D721Med (cell line): ENCODE measurements at regions not wholly inside any gene's neighbourhood (a gene's known extent, or its start where the extent isn't known, plus 50 kb on each side); places are given as distances from the start of the nearest gene placed in this dataset.
"Not testable (repeated sequence)": the region's sequence is repeated elsewhere in the genome, so short reads cannot be mapped to it uniquely, and the experiment has no call there.

Experiments
- DNase-seq: peaks from one replicate; pipeline ENCODE4 v3.0.0; 2011; ENCODE audit warnings: low spot score; ENCODE audit not compliant: insufficient read length
- FAIRE-seq: peaks from 2 replicates; lab custom pipeline; 2011; peaks lifted over from hg19 to GRCh38; lab: Jason Lieb, UNC
- TF ChIP-seq, protein P1 (sequence below): IDR thresholded peaks from 2 replicates; pipeline ENCODE4 v1.5.1; 2012; ENCODE audit warnings: mild to moderate bottlenecking, control low read depth; ENCODE audit not compliant: insufficient read depth; ENCODE audit errors: missing control alignments

DNA sequence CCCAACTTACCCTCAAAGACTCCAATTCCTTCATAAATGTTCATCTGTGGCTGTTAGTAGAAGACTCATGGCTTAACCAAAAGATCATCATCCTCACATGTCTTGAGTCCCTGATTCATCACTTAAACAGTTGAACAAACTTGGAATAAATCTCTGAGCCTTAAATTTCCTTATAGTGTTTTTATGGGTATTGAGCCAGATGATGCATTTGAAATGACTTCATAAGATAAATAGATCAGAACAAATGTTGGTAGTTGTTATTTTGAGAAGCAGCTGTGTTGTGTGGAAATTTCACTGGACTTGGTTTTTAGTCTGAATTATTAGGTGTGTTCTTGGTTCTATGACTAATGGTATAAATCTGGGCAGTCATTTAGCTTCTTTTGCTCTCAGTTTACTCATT is 236.2 kb downstream of the NNT start:
- FAIRE-seq = no peak
- no peak for DNase-seq
- TF ChIP-seq, protein P1, sequence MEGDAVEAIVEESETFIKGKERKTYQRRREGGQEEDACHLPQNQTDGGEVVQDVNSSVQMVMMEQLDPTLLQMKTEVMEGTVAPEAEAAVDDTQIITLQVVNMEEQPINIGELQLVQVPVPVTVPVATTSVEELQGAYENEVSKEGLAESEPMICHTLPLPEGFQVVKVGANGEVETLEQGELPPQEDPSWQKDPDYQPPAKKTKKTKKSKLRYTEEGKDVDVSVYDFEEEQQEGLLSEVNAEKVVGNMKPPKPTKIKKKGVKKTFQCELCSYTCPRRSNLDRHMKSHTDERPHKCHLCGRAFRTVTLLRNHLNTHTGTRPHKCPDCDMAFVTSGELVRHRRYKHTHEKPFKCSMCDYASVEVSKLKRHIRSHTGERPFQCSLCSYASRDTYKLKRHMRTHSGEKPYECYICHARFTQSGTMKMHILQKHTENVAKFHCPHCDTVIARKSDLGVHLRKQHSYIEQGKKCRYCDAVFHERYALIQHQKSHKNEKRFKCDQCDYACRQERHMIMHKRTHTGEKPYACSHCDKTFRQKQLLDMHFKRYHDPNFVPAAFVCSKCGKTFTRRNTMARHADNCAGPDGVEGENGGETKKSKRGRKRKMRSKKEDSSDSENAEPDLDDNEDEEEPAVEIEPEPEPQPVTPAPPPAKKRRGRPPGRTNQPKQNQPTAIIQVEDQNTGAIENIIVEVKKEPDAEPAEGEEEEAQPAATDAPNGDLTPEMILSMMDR = no peak

DNA sequence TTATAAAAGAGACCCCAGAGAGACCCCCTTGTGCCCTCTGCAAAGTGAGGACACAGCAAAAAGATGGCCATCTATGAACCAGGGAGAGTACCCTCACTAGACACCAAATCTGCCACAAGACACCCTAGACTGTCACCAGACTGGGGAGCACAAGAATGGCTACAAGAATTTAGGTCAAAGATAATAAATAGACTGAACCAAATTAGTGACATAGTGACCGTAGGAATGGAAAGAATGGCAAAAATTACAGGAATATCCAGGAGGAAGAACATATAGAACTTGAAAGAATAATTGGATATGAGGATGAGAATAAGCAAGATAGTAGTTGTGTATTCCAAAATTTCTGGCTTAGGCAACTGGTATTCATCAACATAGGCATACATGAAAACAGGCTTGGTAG is 235.0 kb downstream of the NNT start:
- DNase-seq (no peak), FAIRE-seq (no peak)
- TF ChIP-seq, protein P1 = no peak

DNA sequence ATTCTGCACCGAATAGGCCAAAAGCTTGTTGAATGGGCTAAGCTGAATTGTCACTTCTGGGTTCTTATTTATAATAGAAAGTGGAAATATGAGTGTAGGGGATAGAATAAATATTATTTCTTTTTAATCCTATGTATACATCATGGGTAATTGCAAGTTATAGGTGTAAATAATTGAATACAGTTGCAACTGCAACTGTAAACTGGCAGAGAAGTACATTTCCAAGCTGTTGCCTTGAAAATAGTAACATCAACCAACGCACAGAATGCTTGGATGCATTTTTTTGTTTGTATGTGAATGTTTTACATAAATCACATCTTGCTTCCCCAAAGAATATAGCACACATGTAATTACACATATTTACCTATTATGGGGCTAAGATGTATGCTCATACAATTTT is 234.1 kb downstream of the NNT start:
- no peak for FAIRE-seq
- TF ChIP-seq, protein P1 = no peak
- DNase-seq = no peak

DNA sequence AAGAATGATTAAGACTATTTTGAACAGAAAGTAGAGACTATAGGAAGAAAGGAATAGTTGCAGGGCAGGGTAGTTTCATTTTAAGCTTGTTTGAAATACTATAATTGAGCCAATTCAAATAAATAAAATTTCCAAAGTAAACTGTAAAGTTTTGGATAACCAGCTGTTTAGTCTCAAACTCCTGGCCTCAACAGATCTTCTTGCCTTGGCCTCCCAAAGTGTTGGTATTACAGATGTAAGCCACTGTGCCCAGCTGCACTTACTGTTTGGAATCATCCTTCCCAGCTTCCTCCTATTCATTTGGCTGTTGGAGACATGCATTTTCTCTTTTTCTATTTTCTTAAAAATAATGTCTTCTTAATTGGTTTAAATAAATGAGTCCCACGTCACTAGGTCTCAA is 231.0 kb downstream of the NNT start:
- FAIRE-seq = no peak

DNA sequence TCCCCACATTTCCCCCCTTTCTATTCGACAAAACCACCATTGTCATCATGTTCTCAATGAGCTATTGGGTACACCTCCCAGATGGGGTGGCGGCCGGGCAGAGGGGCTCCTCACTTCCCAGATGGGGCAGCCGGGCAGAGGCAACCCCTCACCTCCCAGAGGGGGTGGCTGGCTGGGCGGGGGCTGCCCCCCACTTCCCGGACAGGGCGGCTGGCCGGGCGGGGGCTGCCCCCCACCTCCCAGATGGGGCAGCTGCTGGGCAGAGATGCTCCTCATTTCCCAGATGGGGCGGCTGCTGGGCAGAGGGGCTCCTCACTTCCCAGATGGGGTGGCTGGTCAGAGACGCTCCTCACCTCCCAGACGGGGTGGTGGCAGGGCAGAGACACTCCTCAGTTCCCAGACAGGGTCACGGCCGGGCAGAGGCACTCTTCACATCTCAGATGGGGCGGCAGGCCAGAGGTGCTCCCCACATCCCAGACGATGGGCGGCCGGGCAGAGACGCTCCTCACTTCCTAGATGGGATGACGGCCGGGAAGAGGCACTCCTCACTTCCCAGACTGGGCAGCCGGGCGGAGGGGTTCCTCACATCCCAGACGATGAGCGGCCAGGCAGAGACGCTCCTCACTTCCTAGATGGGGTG is 221.5 kb downstream of the NNT start:
- not testable (repeated sequence) for FAIRE-seq, DNase-seq

More for the DNA sequence above, 231.0 kb downstream of the NNT start:
- TF ChIP-seq, protein P1 = no peak
- no peak for DNase-seq

DNA sequence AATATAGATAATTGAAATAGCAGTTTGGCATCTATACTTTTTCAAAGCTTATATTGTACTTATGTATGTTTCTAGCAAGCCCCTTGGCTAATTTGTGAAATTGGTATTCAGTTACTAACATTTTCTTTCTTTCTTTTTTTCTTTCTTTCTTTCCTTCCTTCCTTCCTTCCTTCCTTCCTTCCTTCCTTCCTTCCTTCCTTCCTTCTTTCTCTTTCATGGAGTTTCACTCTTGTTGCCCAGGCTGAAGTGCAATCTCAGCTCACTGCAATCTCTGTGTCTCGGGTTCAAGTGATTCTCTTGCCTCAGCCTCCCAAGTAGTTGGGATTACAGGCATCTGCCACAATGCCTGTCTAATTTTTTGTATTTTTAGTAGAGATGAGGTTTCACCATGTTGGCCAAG is 215.4 kb downstream of the NNT start:
- not testable (repeated sequence) for DNase-seq, FAIRE-seq

DNA sequence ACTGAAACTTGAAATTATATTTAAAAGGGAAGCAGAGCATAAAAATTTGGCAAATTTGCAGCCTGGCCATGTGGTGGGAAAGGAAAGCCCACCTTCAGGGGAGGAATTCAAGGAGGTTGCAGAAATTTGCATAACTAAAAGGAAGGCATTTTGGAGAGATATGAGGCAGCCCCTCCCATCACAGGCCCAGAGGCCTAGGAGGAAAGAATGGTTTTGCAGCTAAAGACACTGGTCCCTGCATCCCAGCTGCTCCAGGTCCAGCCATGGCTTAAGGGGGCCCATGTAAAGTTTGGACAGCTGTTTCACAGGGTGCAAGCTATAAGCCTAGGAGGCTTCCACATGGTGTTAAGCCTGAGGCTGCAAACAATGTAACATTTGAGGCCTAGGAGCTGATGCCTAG is 212.5 kb downstream of the NNT start:
- FAIRE-seq (no peak), DNase-seq (no peak)
- TF ChIP-seq, protein P1 = no peak

DNA sequence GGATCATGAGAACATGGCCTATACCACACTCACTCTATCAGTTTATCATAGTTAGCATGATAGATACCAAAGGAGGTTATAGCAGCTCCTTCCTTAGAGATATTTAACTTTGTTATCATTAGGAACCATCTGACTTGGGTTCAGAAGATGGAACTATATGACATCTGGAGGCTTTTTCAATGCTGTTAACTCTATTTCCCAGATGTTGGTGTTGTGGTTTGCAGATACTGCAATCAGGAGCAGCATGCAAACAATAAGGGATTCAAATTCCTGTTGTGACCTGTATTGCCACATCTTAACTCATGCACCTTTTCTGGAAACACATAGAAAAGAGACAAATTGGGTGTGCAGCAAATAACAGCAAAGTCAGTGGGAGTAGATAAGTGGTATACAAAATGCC is 201.7 kb downstream of the NNT start:
- DNase-seq (no peak), FAIRE-seq (no peak)
- TF ChIP-seq, protein P1 = no peak
